Liver (tissue), 8 donors: ENCODE measurements at regions not wholly inside any gene's neighbourhood (a gene's known extent, or its start where the extent isn't known, plus 50 kb on each side); places are given as distances from the start of the nearest gene placed in this dataset.

ENCODE experiments used
- DNase-seq: peaks from one replicate; pipeline ENCODE4 v3.0.0-alpha.2; 2017; ENCODE audit warnings: low spot score
- H3K27ac ChIP-seq, 2 donors: one replicate each; pipeline ENCODE4 v1.7.0; 2013; ENCODE audit warnings: inconsistent platforms in 2 of 2, low read length in 2 of 2, control low read depth in 1 of 2, low read depth in 1 of 2, mild to moderate bottlenecking in 1 of 2
- H3K27me3 ChIP-seq, 4 donors: one replicate each; pipeline versions ENCODE4 v1.6.1 to v1.7.0; 2013; ENCODE audit warnings: low read length in 3 of 4, inconsistent platforms in 1 of 4, mild to moderate bottlenecking in 1 of 4, moderate library complexity in 1 of 4; ENCODE audit not compliant: control insufficient read depth in 4 of 4, insufficient read depth in 4 of 4
- H3K36me3 ChIP-seq, 4 donors: one replicate each; pipeline versions ENCODE4 v1.6.1 to v1.7.0; 2013; ENCODE audit warnings: low read length in 3 of 4, mild to moderate bottlenecking in 3 of 4, low read depth in 1 of 4, moderate library complexity in 1 of 4; ENCODE audit not compliant: control insufficient read depth in 4 of 4, insufficient read depth in 3 of 4
- H3K4me1 ChIP-seq, 4 donors: one replicate each; pipeline versions ENCODE4 v1.6.1 to v1.7.0; 2013; ENCODE audit warnings: low read length in 3 of 4, mild to moderate bottlenecking in 3 of 4, moderate library complexity in 1 of 4; ENCODE audit not compliant: control insufficient read depth in 4 of 4, insufficient read depth in 4 of 4
- H3K4me3 ChIP-seq, 3 donors: one replicate each; pipeline versions ENCODE4 v1.6.1 to v1.7.0; 2013; ENCODE audit warnings: low read length in 3 of 3, control low read depth in 1 of 3, low read depth in 1 of 3, mild to moderate bottlenecking in 1 of 3
- H3K9ac ChIP-seq, 2 donors: one replicate each; pipeline ENCODE4 v1.7.0; 2013; ENCODE audit warnings: low read length in 2 of 2, mild to moderate bottlenecking in 2 of 2, moderate library complexity in 2 of 2, control low read depth in 1 of 2, low read depth in 1 of 2
- H3K9me3 ChIP-seq, 4 donors: one replicate each; pipeline versions ENCODE4 v1.6.1 to v1.7.0; 2013; ENCODE audit warnings: low read length in 3 of 4; ENCODE audit not compliant: control insufficient read depth in 4 of 4
- EGR1 ChIP-seq, 2 donors: IDR thresholded peaks; 2 replicates each; pipeline ENCODE4 v1.6.1; 2016 to 2018; ENCODE audit warnings: antibody characterized with exemption in 2 of 2, low read depth in 2 of 2
- FOXA1 ChIP-seq: IDR thresholded peaks from 2 replicates; pipeline ENCODE4 v1.6.1; 2016; ENCODE audit warnings: antibody characterized with exemption
- FOXA2 ChIP-seq: IDR thresholded peaks from 2 replicates; pipeline ENCODE4 v1.6.1; 2016; ENCODE audit warnings: antibody characterized with exemption
- GABPA ChIP-seq, 2 donors: IDR thresholded peaks in 1 of 2; conservative IDR thresholded peaks in 1 of 2; 2 replicates each; pipeline ENCODE4 v1.6.1; 2016; ENCODE audit warnings: antibody characterized with exemption in 2 of 2, mild to moderate bottlenecking in 1 of 2, moderate library complexity in 1 of 2
- HNF4A ChIP-seq, 2 donors: conservative IDR thresholded peaks; 2 replicates each; pipeline ENCODE4 v1.6.1; 2016; ENCODE audit warnings: antibody characterized with exemption in 2 of 2, mild to moderate bottlenecking in 2 of 2
- HNF4G ChIP-seq: IDR thresholded peaks from 2 replicates; pipeline ENCODE4 v1.6.1; 2016; ENCODE audit warnings: antibody characterized with exemption
- JUND ChIP-seq, 2 donors: IDR thresholded peaks; 2 replicates each; pipeline ENCODE4 v1.6.1; 2016; ENCODE audit warnings: antibody characterized with exemption in 2 of 2
- NR2F2 ChIP-seq: IDR thresholded peaks from 2 replicates; pipeline ENCODE4 v1.6.1; 2016; ENCODE audit warnings: antibody characterized with exemption
- RAD21 ChIP-seq, 2 donors: IDR thresholded peaks; 2 replicates each; pipeline ENCODE4 v1.6.1; 2016; ENCODE audit warnings: antibody characterized with exemption in 2 of 2, mild to moderate bottlenecking in 2 of 2
- RXRA ChIP-seq, 2 donors: IDR thresholded peaks; 2 replicates each; pipeline ENCODE4 v1.6.1; 2017 to 2018; ENCODE audit warnings: antibody characterized with exemption in 2 of 2, mild to moderate bottlenecking in 1 of 2
- SP1 ChIP-seq: IDR thresholded peaks from 2 replicates; pipeline ENCODE4 v1.6.1; 2018; ENCODE audit warnings: antibody characterized with exemption, mild to moderate bottlenecking
- TAF1 ChIP-seq: conservative IDR thresholded peaks from 2 replicates; pipeline ENCODE4 v1.6.1; 2016; ENCODE audit warnings: antibody characterized with exemption, mild to moderate bottlenecking
- YY1 ChIP-seq: IDR thresholded peaks from 2 replicates; pipeline ENCODE4 v1.6.1; 2016; ENCODE audit warnings: antibody characterized with exemption, mild to moderate bottlenecking
- WGBS: extraction: QIAGEN DNeasy Blood & Tissue Kit; methylation state at CpG from one replicate; pipeline ENCODE4 v1.1.7; 2013; 5-methylcytosine and 5-hydroxymethylcytosine counted together
- TF ChIP-seq, protein P1 (sequence below): IDR thresholded peaks from 2 replicates; pipeline ENCODE4 v1.6.1; 2016; ENCODE audit warnings: antibody characterized with exemption
- TF ChIP-seq, protein P2 (sequence below): IDR thresholded peaks from 2 replicates; pipeline ENCODE4 v1.6.1; 2016; ENCODE audit warnings: antibody characterized with exemption
- TF ChIP-seq, protein P3 (sequence below): fragments of 150-350 bp; IDR thresholded peaks from 2 replicates; pipeline ENCODE4 v1.5.1; 2017; ENCODE audit warnings: improper control_type of control experiment, low read depth, low read length; ENCODE audit not compliant: missing input control
- TF ChIP-seq, protein P4 (sequence below): IDR thresholded peaks from 2 replicates; pipeline ENCODE4 v1.6.1; 2016; ENCODE audit warnings: antibody characterized with exemption, mild to moderate bottlenecking
- TF ChIP-seq, protein P5 (sequence below): IDR thresholded peaks from 2 replicates; pipeline ENCODE4 v1.6.1; 2016; ENCODE audit warnings: antibody characterized with exemption
- donor health status: healthy.
- donor health status: healthy.
- donor health status: healthy.
- donor health status: healthy.
- donor health status: healthy.

DNA sequence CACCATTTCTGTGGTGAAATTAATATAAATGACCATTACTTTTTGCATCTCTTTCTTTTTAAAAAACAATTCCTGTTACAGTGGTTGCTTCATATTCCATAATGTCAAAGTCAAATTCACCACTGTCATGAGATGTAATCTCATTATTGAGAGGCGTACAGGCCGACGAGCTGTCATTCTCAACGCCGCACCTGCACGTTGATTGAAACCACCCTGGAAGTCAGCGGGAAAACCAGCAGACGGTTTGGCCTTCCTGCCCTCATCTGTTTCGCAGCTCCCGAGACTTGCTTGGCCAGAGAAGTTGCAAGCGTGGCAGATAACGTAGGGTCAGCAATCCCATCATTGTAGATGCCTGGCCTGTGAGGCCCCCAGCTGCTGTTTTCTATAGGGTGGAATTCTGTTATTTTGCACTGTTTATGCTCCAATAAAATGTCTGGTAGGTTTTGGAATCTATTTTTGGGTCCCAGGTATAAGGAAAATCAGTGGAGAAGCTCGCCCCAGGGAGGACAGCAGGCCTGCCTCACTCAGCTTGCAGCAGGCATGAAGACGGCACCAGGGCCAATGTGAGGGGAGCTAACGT lies 153.4 kb downstream of the SOX1 start:
- Histone ChIP-seq H3K27me3 (no peaks in the 10 kb centered on the region), H3K9me3 (no peaks in the 10 kb centered on the region), H3K4me3 (no peak overlapping the region), H3K27ac (no peak overlapping the region), H3K36me3 (no peaks in the 10 kb centered on the region), H3K4me1 (peaks cover 0 to 1% (median 0%) of the 10 kb centered on the region in 4 donors), H3K9ac (no peak overlapping the region)
- TF ChIP-seq FOXA2: no peak
- TF ChIP-seq RXRA (IDR thresholded peaks at IDR 0.05): no peak
- no peak for DNase-seq
- 91% methylated on average over 15 of the region's 15 CpGs for WGBS

DNA sequence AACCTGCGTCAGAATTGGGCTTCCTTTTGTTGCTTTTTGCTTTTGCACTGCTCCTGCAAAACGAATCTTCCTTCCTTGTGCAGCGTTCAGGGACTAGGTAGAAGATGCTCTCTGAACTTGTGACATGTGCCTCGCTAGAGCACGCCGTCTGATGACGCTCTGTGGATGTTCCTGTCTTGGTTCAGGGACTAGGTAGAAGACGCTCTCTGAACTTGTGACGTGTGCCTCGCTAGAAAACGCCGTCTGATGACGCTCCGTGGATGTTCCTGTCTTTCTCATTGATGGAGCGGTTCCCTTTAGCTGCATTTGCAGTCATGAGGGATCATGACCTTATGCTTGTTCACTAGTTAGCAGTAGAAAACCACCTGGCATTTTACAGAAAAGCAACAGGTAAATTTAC lies 154.0 kb downstream of the SOX1 start:
- Histone ChIP-seq H3K4me1 (peaks cover 0 to 7% (median 0%) of the 10 kb centered on the region in 4 donors), H3K9ac (no peak overlapping the region), H3K27me3 (no peaks in the 10 kb centered on the region), H3K9me3 (no peaks in the 10 kb centered on the region), H3K4me3 (no peak overlapping the region), H3K36me3 (no peaks in the 10 kb centered on the region), H3K27ac (no peak overlapping the region)
- DNase-seq: no peak
- TF ChIP-seq HNF4A (conservative IDR thresholded peaks at IDR 0.05) (no peak), GABPA (IDR thresholded peaks at IDR 0.05 in 1 of 2, conservative IDR thresholded peaks at IDR 0.05 in 1 of 2) (no peak), EGR1 (IDR thresholded peaks at IDR 0.05; ENCODE audit: low read depth in 2 of 2) (no peak)
- 92% methylated on average over 15 of the region's 15 CpGs for WGBS

DNA sequence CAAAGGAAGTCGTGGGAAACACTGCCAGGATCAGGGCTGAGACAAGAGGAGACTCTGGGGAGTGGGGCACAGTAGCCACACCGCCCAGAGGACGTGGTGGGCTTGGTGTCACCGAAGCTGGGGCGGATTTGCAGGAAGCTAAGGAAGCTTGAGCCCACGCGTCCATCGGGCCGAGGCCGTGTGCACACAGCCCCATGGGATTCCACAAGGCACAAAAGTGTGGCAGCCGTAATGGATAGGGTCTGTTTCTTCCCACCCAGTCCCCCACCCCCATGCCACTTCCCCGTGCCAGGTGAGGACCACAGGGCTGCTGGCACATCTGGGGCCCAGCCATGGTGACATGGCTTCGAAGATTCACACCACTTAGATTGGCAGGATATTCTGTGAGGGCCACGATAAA lies 153.2 kb upstream of the SPACA7 start:
- no peaks in the 10 kb centered on the region for H3K27me3 ChIP-seq
- no peak overlapping the region for H3K27ac ChIP-seq
- DNase-seq: no peak
- WGBS: 89% methylated on average over 14 of the region's 14 CpGs
- no peaks in the 10 kb centered on the region for H3K36me3 ChIP-seq
- H3K9ac ChIP-seq: no peak overlapping the region
- H3K4me3 ChIP-seq: no peak overlapping the region
- no peaks in the 10 kb centered on the region for H3K9me3 ChIP-seq
- TF ChIP-seq EGR1 (IDR thresholded peaks at IDR 0.05; ENCODE audit: low read depth in 2 of 2) (no peak), SP1 (no peak), TAF1 (no peak), NR2F2 (no peak), GABPA (IDR thresholded peaks at IDR 0.05 in 1 of 2, conservative IDR thresholded peaks at IDR 0.05 in 1 of 2) (no peak), FOXA1 (no peak), JUND (IDR thresholded peaks at IDR 0.05) (no peak), HNF4A (conservative IDR thresholded peaks at IDR 0.05) (no peak), HNF4G (no peak), YY1 (no peak), RXRA (IDR thresholded peaks at IDR 0.05) (no peak), RAD21 (IDR thresholded peaks at IDR 0.05) (no peak)
- TF ChIP-seq, protein P1, sequence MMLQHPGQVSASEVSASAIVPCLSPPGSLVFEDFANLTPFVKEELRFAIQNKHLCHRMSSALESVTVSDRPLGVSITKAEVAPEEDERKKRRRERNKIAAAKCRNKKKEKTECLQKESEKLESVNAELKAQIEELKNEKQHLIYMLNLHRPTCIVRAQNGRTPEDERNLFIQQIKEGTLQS: no peak
- TF ChIP-seq, protein P2, sequence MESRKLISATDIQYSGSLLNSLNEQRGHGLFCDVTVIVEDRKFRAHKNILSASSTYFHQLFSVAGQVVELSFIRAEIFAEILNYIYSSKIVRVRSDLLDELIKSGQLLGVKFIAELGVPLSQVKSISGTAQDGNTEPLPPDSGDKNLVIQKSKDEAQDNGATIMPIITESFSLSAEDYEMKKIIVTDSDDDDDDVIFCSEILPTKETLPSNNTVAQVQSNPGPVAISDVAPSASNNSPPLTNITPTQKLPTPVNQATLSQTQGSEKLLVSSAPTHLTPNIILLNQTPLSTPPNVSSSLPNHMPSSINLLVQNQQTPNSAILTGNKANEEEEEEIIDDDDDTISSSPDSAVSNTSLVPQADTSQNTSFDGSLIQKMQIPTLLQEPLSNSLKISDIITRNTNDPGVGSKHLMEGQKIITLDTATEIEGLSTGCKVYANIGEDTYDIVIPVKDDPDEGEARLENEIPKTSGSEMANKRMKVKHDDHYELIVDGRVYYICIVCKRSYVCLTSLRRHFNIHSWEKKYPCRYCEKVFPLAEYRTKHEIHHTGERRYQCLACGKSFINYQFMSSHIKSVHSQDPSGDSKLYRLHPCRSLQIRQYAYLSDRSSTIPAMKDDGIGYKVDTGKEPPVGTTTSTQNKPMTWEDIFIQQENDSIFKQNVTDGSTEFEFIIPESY: no peak
- TF ChIP-seq, protein P3, sequence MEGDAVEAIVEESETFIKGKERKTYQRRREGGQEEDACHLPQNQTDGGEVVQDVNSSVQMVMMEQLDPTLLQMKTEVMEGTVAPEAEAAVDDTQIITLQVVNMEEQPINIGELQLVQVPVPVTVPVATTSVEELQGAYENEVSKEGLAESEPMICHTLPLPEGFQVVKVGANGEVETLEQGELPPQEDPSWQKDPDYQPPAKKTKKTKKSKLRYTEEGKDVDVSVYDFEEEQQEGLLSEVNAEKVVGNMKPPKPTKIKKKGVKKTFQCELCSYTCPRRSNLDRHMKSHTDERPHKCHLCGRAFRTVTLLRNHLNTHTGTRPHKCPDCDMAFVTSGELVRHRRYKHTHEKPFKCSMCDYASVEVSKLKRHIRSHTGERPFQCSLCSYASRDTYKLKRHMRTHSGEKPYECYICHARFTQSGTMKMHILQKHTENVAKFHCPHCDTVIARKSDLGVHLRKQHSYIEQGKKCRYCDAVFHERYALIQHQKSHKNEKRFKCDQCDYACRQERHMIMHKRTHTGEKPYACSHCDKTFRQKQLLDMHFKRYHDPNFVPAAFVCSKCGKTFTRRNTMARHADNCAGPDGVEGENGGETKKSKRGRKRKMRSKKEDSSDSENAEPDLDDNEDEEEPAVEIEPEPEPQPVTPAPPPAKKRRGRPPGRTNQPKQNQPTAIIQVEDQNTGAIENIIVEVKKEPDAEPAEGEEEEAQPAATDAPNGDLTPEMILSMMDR: no peak
- TF ChIP-seq, protein P4, sequence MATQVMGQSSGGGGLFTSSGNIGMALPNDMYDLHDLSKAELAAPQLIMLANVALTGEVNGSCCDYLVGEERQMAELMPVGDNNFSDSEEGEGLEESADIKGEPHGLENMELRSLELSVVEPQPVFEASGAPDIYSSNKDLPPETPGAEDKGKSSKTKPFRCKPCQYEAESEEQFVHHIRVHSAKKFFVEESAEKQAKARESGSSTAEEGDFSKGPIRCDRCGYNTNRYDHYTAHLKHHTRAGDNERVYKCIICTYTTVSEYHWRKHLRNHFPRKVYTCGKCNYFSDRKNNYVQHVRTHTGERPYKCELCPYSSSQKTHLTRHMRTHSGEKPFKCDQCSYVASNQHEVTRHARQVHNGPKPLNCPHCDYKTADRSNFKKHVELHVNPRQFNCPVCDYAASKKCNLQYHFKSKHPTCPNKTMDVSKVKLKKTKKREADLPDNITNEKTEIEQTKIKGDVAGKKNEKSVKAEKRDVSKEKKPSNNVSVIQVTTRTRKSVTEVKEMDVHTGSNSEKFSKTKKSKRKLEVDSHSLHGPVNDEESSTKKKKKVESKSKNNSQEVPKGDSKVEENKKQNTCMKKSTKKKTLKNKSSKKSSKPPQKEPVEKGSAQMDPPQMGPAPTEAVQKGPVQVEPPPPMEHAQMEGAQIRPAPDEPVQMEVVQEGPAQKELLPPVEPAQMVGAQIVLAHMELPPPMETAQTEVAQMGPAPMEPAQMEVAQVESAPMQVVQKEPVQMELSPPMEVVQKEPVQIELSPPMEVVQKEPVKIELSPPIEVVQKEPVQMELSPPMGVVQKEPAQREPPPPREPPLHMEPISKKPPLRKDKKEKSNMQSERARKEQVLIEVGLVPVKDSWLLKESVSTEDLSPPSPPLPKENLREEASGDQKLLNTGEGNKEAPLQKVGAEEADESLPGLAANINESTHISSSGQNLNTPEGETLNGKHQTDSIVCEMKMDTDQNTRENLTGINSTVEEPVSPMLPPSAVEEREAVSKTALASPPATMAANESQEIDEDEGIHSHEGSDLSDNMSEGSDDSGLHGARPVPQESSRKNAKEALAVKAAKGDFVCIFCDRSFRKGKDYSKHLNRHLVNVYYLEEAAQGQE: no peak
- TF ChIP-seq, protein P5, sequence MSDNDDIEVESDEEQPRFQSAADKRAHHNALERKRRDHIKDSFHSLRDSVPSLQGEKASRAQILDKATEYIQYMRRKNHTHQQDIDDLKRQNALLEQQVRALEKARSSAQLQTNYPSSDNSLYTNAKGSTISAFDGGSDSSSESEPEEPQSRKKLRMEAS: no peak
- H3K4me1 ChIP-seq: peaks cover 0 to 11% (median 0%) of the 10 kb centered on the region in 4 donors
